ENCODE measurements at regions not wholly inside any gene's neighbourhood (a gene's known extent, or its start where the extent isn't known, plus 50 kb on each side); places are given as distances from the start of the nearest gene placed in this dataset.

DNA sequence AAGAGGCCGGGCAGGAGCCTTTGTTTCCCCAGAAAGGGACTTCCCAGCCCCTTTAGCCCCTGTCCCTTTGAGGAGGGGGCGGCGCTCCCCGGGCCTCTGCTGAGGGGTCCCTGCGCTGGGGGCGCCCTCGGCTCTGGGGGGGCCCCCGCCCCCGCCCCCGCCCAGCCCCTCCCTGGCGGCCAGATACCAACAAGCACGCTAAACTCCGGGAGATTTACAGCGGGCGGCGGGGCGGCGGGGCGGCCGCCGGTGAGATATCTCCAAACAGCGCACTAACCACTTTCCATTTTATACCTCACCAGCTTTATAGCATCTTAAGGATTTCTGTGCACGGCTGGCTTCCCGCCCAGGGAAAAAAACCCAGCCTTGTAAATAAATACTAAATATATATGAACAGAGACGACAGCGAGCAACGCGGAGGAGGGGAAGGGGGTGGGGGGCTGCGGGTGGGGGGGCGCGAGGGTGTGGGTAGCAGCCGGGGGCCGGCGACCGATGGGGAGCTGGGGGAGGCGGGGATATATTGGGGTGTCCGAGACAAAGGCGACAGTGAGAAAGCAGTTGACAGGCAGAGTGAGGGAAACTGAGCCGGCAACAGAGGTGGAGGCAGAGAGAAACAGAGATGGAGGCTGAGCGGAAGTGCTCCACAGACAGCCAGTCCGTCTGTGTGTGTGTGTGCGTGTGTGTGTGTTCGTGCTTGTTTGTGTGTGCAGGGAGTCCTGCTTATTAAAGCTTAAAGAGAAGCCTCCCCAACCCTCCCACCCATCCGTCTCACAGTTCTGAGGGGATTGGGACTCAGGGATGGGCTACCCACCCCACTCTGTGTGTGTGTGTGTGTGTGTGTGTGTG lies 85.8 kb downstream of the HIF1AN start:
- TF ChIP-seq, protein P1, sequence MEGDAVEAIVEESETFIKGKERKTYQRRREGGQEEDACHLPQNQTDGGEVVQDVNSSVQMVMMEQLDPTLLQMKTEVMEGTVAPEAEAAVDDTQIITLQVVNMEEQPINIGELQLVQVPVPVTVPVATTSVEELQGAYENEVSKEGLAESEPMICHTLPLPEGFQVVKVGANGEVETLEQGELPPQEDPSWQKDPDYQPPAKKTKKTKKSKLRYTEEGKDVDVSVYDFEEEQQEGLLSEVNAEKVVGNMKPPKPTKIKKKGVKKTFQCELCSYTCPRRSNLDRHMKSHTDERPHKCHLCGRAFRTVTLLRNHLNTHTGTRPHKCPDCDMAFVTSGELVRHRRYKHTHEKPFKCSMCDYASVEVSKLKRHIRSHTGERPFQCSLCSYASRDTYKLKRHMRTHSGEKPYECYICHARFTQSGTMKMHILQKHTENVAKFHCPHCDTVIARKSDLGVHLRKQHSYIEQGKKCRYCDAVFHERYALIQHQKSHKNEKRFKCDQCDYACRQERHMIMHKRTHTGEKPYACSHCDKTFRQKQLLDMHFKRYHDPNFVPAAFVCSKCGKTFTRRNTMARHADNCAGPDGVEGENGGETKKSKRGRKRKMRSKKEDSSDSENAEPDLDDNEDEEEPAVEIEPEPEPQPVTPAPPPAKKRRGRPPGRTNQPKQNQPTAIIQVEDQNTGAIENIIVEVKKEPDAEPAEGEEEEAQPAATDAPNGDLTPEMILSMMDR (conservative IDR thresholded peaks at IDR 0.05; ENCODE audit: low read depth, low read length) = no peak
- TF ChIP-seq POLR2A (IDR thresholded peaks at IDR 0.05; ENCODE audit: low read depth, low read length) (no peak), CEBPB (IDR thresholded peaks at IDR 0.05; ENCODE audit: low read depth, low read length) (no peak), RFX5 (IDR thresholded peaks at IDR 0.05; ENCODE audit: low read depth, low read length) (no peak), RAD21 (IDR thresholded peaks at IDR 0.05; ENCODE audit: low read length) (no peak), FOS (IDR thresholded peaks at IDR 0.05; ENCODE audit: low read depth, low read length) (no peak), MXI1 (IDR thresholded peaks at IDR 0.05; ENCODE audit: borderline replicate concordance, low read depth, low read length) (no peak), CHD1 (IDR thresholded peaks at IDR 0.05; ENCODE audit: low read depth, low read length) (no peak)
